ENCODE measurements at regions not wholly inside any gene's neighbourhood (a gene's known extent, or its start where the extent isn't known, plus 50 kb on each side); places are given as distances from the start of the nearest gene placed in this dataset.

DNA sequence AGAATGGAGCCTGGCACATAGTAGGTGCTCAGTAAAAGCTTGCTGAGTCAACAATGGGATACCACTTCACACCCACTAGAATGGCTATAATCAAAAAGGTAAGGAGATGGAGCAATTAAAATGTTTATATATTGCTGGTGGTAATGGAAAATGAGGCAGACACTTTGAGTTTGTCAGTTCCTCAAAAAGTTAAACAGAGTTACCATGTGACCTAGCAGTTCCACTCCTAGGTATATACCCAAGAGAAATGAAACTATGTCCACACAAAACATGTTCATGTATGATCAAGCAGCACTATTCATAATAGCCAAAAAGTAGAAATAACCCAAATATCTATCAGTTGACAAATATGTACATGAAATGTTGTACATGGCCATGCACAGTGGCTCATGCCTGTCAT lies 74.8 kb upstream of the ECE1 start:
- TF ChIP-seq, protein P1, sequence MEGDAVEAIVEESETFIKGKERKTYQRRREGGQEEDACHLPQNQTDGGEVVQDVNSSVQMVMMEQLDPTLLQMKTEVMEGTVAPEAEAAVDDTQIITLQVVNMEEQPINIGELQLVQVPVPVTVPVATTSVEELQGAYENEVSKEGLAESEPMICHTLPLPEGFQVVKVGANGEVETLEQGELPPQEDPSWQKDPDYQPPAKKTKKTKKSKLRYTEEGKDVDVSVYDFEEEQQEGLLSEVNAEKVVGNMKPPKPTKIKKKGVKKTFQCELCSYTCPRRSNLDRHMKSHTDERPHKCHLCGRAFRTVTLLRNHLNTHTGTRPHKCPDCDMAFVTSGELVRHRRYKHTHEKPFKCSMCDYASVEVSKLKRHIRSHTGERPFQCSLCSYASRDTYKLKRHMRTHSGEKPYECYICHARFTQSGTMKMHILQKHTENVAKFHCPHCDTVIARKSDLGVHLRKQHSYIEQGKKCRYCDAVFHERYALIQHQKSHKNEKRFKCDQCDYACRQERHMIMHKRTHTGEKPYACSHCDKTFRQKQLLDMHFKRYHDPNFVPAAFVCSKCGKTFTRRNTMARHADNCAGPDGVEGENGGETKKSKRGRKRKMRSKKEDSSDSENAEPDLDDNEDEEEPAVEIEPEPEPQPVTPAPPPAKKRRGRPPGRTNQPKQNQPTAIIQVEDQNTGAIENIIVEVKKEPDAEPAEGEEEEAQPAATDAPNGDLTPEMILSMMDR (conservative IDR thresholded peaks at IDR 0.05): no peak
- Mint-ChIP-seq H3K4me3 (no peak overlapping the region), H3K36me3 (no peaks in the 10 kb centered on the region), H3K27me3 (no peaks in the 10 kb centered on the region), H3K27ac (no peak overlapping the region), H3K4me1 (ENCODE audit: unreplicated experiment) (peaks cover 5% of the 10 kb centered on the region), H3K9me3 (no peaks in the 10 kb centered on the region)
- DNase-seq (ENCODE audit: extremely low spot score, unreplicated experiment): no peak

DNA sequence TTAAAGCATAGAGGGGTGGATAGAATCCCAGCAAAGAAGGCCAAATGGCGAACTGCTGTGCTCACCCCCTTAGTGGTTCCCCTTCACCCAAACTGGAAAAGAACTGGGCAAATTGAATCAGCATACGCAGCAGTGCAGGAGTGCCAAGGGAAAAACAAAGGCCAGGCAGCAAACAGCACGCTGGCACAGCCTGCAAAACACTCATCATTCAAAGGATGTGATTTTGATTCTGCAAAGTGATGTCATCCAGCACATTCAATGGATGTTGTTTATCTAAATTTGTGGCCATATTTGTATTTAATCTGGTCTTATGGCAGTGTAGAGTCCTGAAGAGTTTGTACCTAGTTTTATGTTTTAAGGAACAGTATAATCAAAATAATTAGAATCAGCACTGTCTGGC lies 71.8 kb upstream of the ECE1 start:
- Mint-ChIP-seq H3K4me1 (ENCODE audit: unreplicated experiment) (no peaks in the 10 kb centered on the region), H3K27ac (no peak overlapping the region), H3K9me3 (no peaks in the 10 kb centered on the region), H3K27me3 (no peaks in the 10 kb centered on the region), H3K4me3 (no peak overlapping the region), H3K36me3 (no peaks in the 10 kb centered on the region)
- no peak for DNase-seq (ENCODE audit: extremely low spot score, unreplicated experiment)
- TF ChIP-seq, protein P1 (conservative IDR thresholded peaks at IDR 0.05): no peak

DNA sequence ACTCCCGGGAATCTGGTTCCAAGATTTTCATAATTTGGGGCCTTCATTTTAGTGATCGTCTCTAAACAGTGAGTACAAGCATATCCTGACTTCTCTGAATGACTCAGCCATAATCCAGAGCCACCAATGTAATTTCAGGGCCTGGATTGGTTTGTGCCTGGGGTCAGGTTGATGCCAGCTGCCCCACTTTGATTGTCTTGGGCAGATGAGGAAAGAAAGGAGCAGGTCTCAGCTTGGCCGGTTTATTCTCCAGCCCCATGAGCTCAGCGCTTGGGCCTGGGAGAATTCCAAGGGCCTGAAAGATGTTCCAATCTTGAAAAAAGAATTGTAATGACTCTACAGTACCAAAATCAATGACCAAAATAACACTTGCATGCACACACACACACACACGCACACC lies 71.2 kb upstream of the ECE1 start:
- no peaks in the 10 kb centered on the region for H3K9me3 Mint-ChIP-seq
- H3K4me3 Mint-ChIP-seq: no peak overlapping the region
- H3K27me3 Mint-ChIP-seq: no peaks in the 10 kb centered on the region
- H3K4me1 Mint-ChIP-seq (ENCODE audit: unreplicated experiment): no peaks in the 10 kb centered on the region
- H3K36me3 Mint-ChIP-seq: no peaks in the 10 kb centered on the region
- TF ChIP-seq, protein P1 (conservative IDR thresholded peaks at IDR 0.05): no peak
- no peak for DNase-seq (ENCODE audit: extremely low spot score, unreplicated experiment)
- no peak overlapping the region for H3K27ac Mint-ChIP-seq

DNA sequence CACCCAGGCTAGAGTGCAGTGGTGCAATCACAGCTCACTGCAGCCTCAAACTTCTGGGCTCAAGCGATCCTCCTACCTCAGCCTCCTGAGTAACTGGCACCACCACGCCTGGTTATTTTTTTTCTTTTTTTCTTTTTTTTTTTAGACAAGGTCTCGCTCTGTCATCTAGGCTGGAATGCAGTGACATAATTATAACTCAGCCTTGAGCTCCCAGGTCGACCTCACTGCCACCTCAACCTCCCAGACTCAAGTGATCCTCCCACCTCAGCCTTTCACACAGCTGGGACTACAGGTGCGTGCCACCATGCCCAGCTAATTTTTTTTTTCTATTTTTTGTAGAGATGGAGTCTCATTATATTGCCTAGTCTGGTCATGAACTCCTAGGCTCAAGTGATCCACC lies 66.9 kb upstream of the ECE1 start:
- Mint-ChIP-seq H3K36me3 (no peaks in the 10 kb centered on the region), H3K4me1 (ENCODE audit: unreplicated experiment) (peaks cover 4% of the 10 kb centered on the region), H3K27me3 (no peaks in the 10 kb centered on the region), H3K27ac (no peak overlapping the region), H3K9me3 (no peaks in the 10 kb centered on the region), H3K4me3 (no peak overlapping the region)
- TF ChIP-seq, protein P1 (conservative IDR thresholded peaks at IDR 0.05): no peak
- DNase-seq (ENCODE audit: extremely low spot score, unreplicated experiment): no peak

DNA sequence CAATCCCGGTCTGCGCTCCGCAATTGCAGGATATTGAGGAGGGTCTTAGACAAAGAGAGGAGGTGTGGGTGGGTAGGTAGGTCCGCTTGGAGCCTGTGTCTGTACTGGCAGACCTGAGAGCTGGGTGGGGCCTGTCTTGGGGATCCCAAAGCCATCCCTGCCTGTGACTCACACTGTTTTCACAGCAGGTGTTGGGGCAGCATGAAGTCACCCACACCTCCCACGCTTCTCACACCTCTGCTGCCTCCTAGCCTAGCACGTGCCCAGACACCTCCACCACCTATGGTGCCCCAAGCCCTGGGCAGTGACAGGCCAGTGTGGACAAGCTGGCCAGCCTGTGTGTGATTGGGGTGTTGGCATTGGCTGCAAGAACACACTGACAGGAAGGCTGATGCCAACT lies 65.7 kb upstream of the ECE1 start:
- TF ChIP-seq, protein P1 (conservative IDR thresholded peaks at IDR 0.05): no peak
- H3K9me3 Mint-ChIP-seq: no peaks in the 10 kb centered on the region
- H3K27ac Mint-ChIP-seq: no peak overlapping the region
- H3K27me3 Mint-ChIP-seq: no peaks in the 10 kb centered on the region
- H3K36me3 Mint-ChIP-seq: no peaks in the 10 kb centered on the region
- no peak overlapping the region for H3K4me3 Mint-ChIP-seq
- DNase-seq (ENCODE audit: extremely low spot score, unreplicated experiment): no peak
- peaks cover 4% of the 10 kb centered on the region for H3K4me1 Mint-ChIP-seq (ENCODE audit: unreplicated experiment)

DNA sequence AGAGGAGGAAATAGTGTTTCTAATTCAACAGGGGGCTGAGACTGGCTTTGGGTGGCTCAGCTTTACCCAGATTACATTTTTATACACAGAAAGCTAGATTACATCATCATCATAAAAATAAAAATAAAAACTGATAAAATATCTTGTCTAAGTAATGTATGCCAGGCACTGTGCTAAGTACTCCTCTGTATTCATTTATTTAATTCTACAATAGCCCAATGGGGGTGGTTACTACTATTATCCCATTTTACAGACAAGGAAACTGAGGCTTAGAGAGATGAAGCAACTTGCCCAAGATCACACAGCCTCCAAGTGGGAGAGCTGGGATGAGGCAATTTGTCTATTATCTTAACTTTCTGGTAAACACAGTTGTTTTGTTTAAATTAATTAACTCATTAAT lies 62.3 kb upstream of the ECE1 start:
- no peaks in the 10 kb centered on the region for H3K27me3 Mint-ChIP-seq
- DNase-seq (ENCODE audit: extremely low spot score, unreplicated experiment): no peak
- TF ChIP-seq, protein P1 (conservative IDR thresholded peaks at IDR 0.05): no peak
- no peak overlapping the region for H3K27ac Mint-ChIP-seq
- H3K4me1 Mint-ChIP-seq (ENCODE audit: unreplicated experiment): peaks cover 11% of the 10 kb centered on the region
- H3K9me3 Mint-ChIP-seq: no peaks in the 10 kb centered on the region
- H3K4me3 Mint-ChIP-seq: no peak overlapping the region
- no peaks in the 10 kb centered on the region for H3K36me3 Mint-ChIP-seq

Measured in type B pancreatic cell (in vitro differentiated cells).